Coronary artery (tissue), 2 donors: ENCODE measurements at regions not wholly inside any gene's neighbourhood (a gene's known extent, or its start where the extent isn't known, plus 50 kb on each side); places are given as distances from the start of the nearest gene placed in this dataset.
"Not testable (repeated sequence)": the region's sequence is repeated elsewhere in the genome, so short reads cannot be mapped to it uniquely, and the experiment has no call there.

Experiments used
- DNase-seq: peaks from one replicate; pipeline ENCODE4 v3.0.0-alpha.2; 2017; ENCODE audit warnings: low spot score
- H3K27ac ChIP-seq, 2 donors: fragments of 200-600 bp; sonication (generic); one replicate each; pipeline ENCODE4 v1.5.1; 2016 to 2019
- H3K4me3 ChIP-seq: fragments of 200-600 bp; sonication (generic); 2 replicates; pipeline ENCODE4 v1.5.1; 2016; ENCODE audit warnings: mild to moderate bottlenecking, moderate library complexity
- CTCF ChIP-seq: fragments of 200-600 bp; sonication (generic); IDR thresholded peaks from one replicate; pipeline ENCODE4 v1.5.1; 2019; ENCODE audit warnings: antibody characterized with exemption

GRCh38 chr12:62003226-62003625 lies 257.0 kb upstream of the USP15 start:
- DNase-seq: no peak

GRCh38 chr12:62003701-62004100 lies 256.5 kb upstream of the USP15 start:
- DNase-seq: no peak
- no peak for TF ChIP-seq CTCF
- Histone ChIP-seq H3K4me3 (no peak overlapping the region), H3K27ac (no peak overlapping the region)

More at GRCh38 chr12:62003226-62003625, 257.0 kb upstream of the USP15 start:
- TF ChIP-seq CTCF: no peak
- H3K4me3 ChIP-seq: no peak overlapping the region
- H3K27ac ChIP-seq: no peak overlapping the region

GRCh38 chr12:62005615-62006014 lies 254.6 kb upstream of the USP15 start:
- DNase-seq: no peak
- TF ChIP-seq CTCF: no peak
- Histone ChIP-seq H3K4me3 (no peak overlapping the region), H3K27ac (no peak overlapping the region)

- Histone ChIP-seq H3K4me3 (no peak overlapping the region), H3K27ac (no peak overlapping the region)
- no peak for DNase-seq
- TF ChIP-seq CTCF: no peak
These were observed 254.0 kb upstream of the USP15 start for GRCh38 chr12:62006076-62006732.

- no peak overlapping the region for H3K4me3 ChIP-seq
- no peak for DNase-seq
- TF ChIP-seq CTCF: no peak
- H3K27ac ChIP-seq: no peak overlapping the region
These were observed 251.5 kb upstream of the USP15 start for GRCh38 chr12:62008703-62009102.

GRCh38 chr12:62009445-62009844 lies 250.8 kb upstream of the USP15 start:
- DNase-seq: no peak
- H3K27ac ChIP-seq: no peak overlapping the region
- no peak overlapping the region for H3K4me3 ChIP-seq
- TF ChIP-seq CTCF: no peak

- not testable (repeated sequence) for H3K27ac ChIP-seq, DNase-seq, H3K4me3 ChIP-seq
These were observed 249.8 kb upstream of the USP15 start for GRCh38 chr12:62010331-62010906.

- not testable (repeated sequence) for DNase-seq, H3K4me3 ChIP-seq, H3K27ac ChIP-seq
These were observed 249.2 kb upstream of the USP15 start for GRCh38 chr12:62010973-62011372.
